T-helper 22 cell (primary cell): ENCODE measurements at regions not wholly inside any gene's neighbourhood (a gene's known extent, or its start where the extent isn't known, plus 50 kb on each side); places are given as distances from the start of the nearest gene placed in this dataset.

Experiments
- DNase-seq: peaks from one replicate; pipeline ENCODE4 v3.0.0-alpha.2; 2020; ENCODE audit warnings: low read depth

DNA sequence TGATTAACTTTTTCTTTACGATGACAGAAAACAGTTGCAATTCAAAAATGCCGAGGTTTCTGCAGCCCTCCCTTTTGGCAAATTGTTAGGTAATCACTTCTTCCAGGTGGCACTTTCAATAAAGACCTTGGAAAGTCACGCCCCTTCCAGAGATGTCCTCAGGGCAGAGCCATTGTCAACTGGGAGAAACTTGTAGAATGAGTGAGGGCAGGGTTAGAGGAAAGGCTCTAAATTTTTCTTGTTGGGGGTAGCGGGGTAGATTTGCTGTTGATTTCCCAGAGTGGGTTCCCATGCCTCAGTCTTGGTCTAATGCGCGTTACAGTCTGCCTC is 421.1 kb downstream of the FGF9 start:
- no peak for DNase-seq

DNA sequence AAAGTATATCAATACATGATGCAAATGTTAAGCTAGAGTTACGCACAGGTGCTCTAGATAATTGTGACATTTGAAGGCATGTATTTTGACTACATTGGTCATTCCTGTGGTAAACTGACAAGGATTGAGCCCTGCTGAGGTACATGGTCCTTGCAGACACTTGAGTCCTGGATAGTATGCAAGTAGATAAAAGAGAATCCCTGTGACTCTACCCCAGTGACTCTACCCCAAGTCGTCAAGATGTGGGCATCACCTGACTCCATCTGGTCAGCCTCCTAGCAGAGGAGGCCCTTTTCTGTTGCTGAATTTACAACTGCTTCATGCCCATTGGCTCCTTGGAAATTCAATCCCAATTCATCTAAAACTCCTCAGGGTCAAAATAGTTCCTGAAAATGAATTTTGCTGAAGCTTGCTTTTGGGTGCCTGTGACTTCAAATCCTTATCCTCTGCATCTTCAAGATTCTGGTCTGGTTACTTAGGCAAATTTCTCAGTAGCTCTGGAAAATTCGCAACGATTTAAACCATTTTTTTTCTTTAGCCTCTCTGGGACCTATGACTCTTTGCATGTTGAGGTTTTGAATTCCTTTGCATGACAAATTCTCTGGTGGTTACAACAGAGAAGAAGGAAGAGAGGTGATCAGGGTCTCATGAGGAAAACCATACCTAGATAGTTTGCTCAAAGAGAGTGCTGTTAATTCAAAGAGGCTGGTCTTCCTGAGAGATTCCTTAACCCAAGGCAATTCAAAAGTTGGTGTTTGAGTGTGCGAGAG is 422.1 kb downstream of the FGF9 start:
- DNase-seq: no peak

DNA sequence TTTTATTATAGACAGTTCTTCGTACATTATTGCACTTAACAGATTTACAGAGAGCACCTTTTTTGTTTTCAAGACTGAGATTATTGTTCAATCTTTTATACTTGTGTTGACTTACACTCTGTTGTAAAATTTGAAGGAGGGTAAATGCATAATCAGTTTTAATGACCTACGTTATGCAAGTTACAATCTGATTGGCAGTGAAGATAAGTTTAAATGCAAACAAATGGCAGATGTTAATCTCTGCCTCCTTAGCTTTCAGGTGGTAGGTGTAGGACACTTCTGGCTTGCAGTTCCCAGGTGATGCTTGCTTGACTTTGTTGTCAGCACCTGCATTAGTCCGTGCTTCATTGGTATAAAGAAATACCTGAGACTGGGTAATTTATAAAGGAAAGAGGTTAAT is 424.9 kb downstream of the FGF9 start:
- no peak for DNase-seq

DNA sequence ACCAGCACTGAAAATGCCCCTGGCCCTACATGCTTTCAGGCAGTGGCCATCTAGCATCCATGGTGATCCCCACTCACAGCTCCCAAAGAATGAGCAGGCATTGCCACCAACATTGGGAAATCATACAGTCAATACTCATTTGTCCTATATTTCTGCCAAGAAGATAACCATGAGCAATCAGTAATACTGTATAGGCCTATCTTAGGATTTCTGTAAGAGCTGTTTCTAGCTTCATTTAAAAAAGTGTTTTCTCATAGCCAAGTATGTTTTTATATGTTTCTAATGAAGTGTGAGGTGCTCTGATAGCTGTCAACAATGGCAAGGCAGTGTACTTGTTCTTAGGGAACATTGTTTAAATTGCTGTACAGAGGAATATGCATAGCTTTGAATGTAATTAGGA is 428.7 kb downstream of the FGF9 start:
- no peak for DNase-seq

DNA sequence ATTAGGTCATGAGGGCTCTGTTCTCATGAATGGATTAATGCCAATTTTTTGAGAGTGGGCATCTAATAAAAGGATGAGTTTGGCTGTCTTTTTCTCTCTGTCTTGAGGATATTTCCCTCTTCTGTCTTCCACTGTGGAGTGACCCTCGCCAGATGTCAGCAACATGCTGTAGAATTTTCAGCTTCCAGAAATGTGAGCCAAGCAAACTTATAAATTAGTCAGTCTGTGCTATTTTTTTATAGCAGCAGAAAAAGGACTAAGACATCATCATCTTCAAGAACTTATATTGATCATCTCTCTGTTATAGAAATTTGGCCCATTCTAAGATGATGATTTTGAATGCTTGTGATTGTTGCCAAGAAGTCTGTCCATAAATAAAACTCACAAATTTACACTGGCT is 431.4 kb downstream of the FGF9 start:
- no peak for DNase-seq

DNA sequence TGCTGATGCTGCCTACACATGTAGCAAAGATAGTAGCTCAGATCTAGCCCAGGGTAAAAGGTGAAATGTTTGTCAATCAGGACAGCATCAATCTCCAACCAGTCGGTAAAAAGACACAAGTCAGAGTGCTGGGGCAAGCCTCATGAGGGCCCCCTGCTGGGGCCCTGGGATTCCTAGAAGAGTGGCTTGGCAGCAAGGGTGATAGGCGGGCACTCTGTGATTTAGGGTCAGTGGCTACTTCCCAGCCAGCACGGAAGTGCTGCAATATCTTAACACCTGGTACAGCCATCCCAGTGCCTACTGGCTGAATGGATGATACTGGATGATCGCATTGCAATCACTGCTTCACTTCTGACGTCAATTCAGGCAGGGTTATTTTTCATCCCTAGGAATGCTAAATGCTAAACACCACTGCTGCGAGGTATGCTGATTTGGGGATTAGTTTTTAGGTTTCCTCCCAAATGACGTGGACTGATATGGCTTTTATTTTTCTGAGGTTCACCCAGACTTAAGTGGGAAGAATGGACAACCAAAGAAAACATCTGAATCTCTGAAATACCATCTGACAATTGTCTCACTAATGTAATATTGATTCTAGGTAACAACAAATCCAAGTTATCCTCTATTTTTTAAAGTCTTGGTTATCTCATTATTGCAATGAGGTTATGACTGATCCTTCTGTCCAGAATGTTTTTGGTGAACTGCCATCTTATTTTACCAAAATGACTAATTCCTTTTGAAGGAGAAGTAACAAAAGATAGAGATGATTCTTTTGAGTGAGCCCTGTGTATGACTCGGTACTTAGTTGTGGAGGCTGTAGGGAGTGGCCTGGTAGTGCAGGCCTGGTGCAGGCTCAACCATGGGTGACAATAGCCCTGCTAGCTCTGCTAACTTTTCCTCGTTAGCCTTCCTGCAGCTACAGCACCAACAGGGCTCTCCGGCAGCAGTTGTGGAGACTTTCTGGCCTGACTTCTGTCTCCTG is 432.5 kb downstream of the FGF9 start:
- no peak for DNase-seq

DNA sequence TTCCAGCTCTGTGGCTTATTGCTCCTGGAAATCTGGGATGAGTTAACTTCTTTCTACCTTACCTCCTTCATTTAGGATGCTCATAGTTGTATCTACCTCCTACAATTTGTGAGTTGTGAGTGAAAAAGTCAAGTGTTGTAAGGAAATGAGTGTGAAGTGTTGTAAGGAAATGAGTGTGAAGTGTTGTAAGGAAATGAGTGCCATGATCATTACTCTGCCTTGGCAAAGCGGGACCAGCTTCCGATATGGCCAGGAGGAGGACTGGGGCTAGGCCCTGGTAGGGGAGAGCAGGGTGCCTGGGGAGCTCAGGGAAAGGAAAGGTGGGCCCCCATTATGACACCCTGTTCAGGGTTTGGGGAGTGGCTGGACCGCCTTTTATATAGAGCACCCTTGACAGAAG is 435.2 kb downstream of the FGF9 start:
- no peak for DNase-seq

DNA sequence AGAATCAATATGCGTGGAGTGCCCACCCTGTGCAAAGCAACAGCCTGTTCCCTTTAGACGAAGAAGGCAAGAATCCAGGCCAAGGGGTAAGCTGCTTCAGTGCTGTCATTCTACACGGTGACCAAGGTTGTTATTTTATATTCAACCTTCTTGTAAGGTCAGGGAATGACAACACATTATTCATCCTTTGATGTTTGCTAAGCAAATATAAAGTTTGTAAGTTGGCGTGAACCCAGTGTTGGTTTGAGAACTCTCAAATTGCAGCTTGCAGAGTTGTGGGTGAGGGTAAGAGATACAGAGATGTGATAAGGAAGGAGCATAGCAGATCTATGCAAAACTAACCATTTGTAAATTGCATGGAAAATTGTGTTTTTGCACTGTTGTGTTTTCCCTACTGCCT is 436.7 kb downstream of the FGF9 start:
- no peak for DNase-seq

DNA sequence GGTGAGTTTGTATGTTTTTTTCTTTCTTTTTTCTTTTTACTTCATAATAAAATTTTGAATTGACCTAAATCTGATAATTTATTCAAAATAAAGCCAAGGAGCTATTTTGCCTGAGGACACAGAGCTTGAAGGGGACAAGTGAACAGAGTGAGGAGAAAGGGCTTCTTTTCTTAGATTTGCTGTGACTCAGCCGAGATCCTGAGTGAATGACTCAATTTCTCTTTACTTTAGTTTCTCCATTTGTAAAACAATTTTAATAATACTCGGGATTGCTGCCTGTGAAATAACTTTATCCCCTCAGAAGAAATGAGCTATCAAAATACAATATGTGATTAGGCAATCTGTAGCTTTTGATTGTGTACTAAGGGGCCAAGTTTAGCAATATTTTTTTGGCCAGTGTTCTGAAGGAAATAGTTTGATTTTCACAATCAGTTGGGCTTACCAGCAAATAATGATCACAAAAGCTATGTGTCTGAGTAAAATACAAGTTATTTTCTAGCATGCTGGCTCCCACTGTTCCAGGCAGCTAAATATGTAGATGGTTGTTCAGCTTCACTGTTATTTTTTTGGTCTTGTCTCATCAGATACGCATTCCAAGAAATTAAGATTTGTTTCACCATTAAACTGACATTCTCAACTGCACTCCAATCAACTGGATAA is 437.5 kb downstream of the FGF9 start:
- DNase-seq: no peak

DNA sequence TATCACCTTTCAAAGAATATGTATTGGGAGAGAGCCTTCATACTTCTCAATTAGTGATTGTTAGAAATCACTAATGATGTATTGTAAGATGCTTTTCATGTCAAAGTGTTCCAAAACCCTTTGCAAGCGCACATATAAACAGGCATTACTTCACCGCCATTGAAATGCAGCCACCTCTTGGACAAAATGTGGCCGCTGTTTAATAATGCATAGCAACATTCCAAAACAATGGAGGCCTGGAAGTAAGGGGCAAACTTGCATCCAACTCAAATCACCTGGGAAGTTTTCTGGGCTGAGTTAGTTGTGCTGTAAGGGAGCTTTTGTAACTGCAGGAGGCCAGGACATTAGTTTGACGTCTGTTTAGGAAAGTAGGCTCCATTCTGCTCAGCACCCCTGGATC is 438.1 kb downstream of the FGF9 start:
- no peak for DNase-seq

DNA sequence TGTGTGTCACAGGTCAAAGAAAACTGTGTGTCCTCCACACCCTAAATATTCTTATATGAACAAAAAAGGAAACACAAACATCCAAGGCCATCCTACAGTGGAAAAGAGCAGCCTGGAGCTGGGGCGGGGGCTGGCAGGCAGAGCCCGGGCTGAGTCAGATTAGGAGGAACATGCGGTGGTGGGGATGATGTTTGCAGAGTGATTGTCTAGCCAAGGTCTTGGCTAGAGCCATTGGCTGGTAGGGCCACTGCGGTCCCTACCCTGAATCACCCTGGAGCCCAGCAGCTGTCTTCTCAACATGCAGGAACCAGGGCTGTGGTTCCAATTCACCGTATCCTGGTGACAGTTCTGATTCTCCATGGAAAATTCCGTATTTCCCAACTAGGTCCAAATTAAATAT is 439.5 kb downstream of the FGF9 start:
- DNase-seq: no peak

DNA sequence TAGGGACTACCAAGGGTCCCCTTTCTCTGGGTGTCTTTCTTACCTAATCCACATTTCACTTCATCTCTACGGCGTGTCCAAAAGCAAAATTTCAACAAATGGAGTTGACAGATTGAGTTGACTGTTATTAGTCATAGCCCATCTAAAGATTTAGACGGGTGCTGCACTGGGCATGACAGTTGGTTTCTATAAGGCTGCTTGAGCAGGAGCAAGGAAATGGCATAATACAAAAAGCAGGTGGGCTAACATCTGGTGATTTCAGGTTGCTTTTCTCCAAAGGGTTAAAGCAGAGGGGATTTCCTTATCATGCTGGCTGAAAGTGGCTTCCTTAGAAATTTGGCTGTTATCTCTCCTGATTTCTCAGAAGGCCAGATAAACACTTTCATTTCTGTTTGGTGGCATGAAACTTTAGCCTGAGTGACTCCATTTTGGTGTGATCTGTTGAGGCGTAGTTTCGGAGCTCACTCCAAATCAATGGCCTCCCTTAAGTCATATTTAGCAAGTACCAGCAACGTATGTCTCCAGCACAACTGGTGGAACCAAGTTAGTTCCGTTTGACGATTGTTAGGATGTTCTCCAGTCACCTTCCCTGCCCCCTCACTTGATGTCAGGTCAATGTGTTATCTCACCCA is 440.4 kb downstream of the FGF9 start:
- DNase-seq: no peak

DNA sequence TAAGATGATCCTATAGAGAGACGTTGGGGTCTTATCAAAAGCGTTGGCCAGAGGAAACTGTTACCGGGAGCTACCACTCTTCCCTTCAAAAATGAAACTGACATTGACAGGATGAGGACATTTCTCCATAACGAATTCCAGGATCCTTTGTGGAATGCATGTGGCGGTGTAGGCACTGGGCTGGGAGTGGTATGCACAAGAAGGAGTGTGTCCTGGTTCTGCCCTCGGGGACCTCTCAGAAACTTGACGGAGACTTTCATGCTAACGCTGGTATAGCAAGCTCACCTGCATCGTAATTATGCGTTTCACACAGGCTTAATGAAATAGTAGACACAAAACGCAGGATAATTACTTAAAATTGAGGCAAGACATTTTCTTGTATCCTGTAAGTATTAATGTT is 441.1 kb downstream of the FGF9 start:
- no peak for DNase-seq

DNA sequence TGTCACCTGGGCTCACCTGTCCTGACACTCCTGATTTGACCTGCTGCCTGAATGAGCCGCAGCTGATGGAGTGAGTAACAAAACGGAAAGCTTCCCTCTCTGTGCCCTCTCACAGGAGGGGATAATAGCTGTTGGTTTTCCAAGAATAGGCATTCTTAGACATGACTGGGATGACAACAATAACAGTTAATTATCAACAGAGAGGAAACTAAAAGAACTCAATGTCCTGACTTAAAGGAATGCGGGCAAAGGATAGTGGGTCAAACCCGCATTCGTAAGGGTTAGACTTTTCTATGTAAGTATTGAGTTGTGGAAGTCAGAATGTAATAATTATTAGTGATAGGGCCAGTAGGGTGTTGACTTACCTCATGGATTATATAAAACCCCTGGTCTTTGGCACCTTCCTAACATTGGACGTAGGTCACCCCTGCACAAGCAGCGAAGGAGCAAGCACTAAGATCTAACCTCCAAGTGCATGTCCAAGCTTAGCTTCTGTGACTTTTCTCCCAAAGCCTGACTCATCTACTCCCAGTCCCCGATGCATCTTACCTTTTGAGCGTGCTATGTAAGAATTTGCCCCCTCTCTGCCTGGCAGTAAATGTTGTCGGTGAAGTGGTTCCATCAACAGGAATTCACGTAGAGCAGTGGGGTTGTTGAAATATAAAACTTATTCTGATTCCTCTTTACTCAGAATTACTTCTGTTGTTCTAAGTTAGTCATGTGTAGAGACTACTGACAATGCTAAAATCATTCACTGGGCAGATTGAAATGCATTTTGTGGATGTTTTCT is 442.3 kb downstream of the FGF9 start:
- DNase-seq: no peak

DNA sequence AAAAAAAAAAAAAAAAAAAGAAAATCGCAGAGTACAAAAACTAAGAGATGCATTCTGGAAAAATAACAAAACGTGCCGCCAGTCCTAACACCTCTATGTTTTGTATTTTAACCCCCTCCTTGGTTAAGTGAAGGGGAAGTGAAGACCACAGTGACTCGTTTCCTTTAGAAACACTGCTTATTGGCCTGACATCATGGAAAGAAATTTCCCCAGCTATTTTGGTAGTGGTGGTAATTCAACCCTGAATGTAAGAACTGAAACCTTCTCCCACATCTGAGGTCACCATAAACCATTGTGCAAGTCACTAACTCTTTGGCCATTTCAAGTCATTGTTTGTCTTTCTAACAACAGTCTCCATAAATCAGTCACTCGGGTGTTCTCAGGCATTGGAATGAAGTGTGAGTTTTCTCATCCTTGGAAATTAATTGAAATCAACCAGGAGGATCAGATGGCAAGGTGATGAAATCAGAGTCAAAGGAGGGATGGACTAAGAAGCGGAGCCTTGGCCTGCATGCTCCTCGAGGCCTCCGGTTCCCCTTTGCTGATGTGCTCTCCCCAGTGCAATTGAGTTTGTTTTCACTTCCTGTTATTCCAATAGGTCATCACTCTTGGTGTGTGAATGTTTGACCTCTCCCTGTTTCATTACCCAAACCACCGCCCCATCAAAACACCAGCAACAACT is 443.9 kb downstream of the FGF9 start:
- peak; percentile 2 for DNase-seq

DNA sequence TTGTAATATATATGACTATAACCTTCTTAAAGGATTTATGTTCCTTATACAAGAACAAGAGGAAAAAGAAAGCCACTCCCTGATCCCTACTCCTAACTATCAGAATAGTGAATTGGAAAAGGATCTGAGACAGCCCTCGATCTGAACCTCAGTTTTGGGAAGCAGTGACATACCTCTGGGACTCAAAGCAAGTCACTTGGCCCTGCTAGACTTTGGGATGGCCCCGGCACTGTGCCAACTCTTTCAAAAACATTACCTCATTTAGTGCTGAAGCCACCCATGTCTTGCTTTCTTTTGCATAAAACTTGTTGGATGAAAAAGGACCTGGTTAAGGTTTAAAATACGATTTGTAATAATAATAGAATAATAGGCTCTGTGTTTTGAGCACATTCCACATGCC is 447.3 kb downstream of the FGF9 start:
- no peak for DNase-seq

DNA sequence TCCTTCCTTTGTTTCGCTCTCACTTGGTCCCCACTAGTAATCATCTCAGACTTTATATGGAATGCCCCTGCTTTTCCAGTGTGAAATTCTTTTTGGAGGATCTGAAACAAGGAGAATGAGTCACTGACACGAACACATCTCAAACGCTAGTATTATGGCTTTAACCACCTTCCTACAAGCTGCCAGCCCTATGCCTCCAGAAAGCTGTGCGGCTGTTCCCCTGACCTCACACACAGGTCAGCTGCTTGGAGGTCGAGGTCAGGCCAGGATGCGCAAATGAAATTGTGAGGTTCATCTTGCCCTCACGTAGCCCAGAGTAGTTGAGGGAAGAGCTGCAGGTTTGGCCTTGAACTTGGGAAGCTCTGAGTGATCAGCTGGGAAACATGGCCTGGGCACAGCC is 449.8 kb downstream of the FGF9 start:
- DNase-seq: no peak

DNA sequence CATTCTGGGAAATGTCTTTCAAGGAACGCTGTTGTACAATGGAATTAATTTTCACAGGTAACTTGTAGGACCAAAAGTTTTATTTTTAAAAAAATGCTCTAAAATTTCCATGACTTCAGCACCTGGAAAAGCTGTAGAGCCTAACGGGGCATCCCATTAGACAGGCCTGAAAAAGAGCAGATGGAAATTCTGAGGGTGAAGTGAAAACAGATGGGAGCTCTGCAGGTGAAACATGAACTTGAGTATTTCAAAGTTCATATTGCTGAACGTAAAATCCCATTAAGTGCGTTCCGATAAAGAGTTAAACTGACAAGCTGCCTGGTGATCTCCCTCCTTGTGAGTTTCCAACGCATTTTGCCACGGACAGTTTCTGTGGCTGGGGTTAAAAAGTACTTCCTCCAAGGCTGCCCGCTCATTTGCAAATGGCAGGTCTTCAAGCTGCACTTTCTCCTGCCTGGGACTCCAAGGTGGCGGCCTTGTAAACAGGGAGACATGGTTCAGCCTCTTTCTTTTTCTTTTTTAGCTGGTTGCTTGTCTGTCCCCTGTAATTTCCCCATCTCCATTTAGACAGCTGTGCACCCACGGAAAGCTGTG is 450.4 kb downstream of the FGF9 start:
- DNase-seq: no peak

DNA sequence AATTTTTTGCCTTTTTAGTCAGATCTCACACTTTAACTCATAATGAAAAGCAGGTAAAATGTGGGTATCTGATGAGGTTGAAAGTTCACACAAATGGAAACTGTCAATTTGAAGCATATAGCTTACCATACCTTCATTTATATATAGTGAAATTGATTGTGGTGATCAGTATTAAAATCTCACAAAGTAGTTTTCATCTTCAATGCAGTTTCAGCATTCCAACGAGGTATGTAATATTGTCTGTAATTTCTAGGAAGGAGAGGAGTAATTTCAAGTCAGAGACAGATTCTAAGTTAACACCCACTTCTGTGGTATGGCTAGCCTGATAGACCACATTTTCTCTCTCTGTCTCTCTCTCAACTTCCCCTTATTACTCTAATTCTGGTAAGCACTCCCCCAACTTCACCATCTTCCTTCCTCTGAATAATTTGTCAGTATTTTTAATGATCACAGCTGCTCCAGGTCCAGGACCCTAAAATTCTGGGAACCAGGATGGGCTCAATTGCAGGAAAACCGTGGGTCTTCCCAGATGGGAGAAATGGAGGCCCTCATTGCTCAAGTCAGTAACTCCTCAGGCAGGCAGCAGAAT is 455.7 kb downstream of the FGF9 start:
- no peak for DNase-seq
